ENCODE measurements at regions not wholly inside any gene's neighbourhood (a gene's known extent, or its start where the extent isn't known, plus 50 kb on each side); places are given as distances from the start of the nearest gene placed in this dataset.

DNA sequence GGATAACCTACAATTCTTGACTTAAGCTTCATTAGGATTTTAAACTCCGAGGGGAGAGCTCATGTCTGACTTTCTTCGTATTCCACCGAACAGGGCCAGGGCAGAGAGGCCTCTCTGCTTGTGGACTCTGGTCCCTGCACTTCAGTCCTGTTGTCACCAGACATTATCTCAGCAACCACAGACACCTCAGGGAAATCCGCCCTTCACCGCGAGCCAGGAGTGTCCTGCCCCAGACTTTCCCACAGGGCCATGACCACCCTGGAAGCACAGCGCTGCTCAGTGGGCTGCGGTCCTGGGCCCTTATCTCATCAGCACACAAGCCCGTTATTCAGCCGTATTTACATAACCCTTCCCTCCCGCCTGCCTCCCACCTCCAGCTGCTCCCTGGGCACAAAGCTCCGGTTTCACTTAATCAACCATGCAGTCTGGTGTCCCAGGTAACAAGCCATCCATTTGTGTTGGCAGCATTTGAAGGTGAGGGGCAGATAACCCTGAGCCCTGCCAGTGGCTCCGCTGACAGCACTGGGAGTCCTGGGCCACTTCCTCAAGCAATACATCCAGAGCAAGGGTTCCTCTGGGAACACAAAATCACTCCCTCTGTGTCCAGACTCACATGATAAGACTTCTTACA, 122.8 kb upstream of the RAB4A start (continued):
- TF ChIP-seq NONO (IDR thresholded peaks at IDR 0.05) (no peak), NONO (CRISPR knock-in tag; conservative IDR thresholded peaks at IDR 0.05) (peak; percentile 72; the same call in 1 of the 2 replicates), JUNB (CRISPR knock-in tag; IDR thresholded peaks at IDR 0.05; ENCODE audit: borderline replicate concordance) (peak; percentile 30; the same call in 1 of the 2 replicates), ZNF564 (CRISPR knock-in tag; IDR thresholded peaks at IDR 0.05) (no peak), ZMYM4 (CRISPR knock-in tag; IDR thresholded peaks at IDR 0.05) (peak; percentile 90), ELF1 (CRISPR knock-in tag; IDR thresholded peaks at IDR 0.05) (peak; percentile 30; the same call in 1 of the 2 replicates), ZNF619 (CRISPR knock-in tag; IDR thresholded peaks at IDR 0.05) (no peak; the same call in none of the 2 replicates)
- TF ChIP-seq, protein P1, sequence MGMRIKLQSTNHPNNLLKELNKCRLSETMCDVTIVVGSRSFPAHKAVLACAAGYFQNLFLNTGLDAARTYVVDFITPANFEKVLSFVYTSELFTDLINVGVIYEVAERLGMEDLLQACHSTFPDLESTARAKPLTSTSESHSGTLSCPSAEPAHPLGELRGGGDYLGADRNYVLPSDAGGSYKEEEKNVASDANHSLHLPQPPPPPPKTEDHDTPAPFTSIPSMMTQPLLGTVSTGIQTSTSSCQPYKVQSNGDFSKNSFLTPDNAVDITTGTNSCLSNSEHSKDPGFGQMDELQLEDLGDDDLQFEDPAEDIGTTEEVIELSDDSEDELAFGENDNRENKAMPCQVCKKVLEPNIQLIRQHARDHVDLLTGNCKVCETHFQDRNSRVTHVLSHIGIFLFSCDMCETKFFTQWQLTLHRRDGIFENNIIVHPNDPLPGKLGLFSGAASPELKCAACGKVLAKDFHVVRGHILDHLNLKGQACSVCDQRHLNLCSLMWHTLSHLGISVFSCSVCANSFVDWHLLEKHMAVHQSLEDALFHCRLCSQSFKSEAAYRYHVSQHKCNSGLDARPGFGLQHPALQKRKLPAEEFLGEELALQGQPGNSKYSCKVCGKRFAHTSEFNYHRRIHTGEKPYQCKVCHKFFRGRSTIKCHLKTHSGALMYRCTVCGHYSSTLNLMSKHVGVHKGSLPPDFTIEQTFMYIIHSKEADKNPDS (CRISPR knock-in tag; IDR thresholded peaks at IDR 0.05), result no peak
- TF ChIP-seq, protein P2, sequence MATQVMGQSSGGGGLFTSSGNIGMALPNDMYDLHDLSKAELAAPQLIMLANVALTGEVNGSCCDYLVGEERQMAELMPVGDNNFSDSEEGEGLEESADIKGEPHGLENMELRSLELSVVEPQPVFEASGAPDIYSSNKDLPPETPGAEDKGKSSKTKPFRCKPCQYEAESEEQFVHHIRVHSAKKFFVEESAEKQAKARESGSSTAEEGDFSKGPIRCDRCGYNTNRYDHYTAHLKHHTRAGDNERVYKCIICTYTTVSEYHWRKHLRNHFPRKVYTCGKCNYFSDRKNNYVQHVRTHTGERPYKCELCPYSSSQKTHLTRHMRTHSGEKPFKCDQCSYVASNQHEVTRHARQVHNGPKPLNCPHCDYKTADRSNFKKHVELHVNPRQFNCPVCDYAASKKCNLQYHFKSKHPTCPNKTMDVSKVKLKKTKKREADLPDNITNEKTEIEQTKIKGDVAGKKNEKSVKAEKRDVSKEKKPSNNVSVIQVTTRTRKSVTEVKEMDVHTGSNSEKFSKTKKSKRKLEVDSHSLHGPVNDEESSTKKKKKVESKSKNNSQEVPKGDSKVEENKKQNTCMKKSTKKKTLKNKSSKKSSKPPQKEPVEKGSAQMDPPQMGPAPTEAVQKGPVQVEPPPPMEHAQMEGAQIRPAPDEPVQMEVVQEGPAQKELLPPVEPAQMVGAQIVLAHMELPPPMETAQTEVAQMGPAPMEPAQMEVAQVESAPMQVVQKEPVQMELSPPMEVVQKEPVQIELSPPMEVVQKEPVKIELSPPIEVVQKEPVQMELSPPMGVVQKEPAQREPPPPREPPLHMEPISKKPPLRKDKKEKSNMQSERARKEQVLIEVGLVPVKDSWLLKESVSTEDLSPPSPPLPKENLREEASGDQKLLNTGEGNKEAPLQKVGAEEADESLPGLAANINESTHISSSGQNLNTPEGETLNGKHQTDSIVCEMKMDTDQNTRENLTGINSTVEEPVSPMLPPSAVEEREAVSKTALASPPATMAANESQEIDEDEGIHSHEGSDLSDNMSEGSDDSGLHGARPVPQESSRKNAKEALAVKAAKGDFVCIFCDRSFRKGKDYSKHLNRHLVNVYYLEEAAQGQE (IDR thresholded peaks at IDR 0.05; ENCODE audit: borderline replicate concordance in 1 of 2, low read depth in 1 of 2, low read length in 2 of 2), result no peak
- TF ChIP-seq, protein P3, sequence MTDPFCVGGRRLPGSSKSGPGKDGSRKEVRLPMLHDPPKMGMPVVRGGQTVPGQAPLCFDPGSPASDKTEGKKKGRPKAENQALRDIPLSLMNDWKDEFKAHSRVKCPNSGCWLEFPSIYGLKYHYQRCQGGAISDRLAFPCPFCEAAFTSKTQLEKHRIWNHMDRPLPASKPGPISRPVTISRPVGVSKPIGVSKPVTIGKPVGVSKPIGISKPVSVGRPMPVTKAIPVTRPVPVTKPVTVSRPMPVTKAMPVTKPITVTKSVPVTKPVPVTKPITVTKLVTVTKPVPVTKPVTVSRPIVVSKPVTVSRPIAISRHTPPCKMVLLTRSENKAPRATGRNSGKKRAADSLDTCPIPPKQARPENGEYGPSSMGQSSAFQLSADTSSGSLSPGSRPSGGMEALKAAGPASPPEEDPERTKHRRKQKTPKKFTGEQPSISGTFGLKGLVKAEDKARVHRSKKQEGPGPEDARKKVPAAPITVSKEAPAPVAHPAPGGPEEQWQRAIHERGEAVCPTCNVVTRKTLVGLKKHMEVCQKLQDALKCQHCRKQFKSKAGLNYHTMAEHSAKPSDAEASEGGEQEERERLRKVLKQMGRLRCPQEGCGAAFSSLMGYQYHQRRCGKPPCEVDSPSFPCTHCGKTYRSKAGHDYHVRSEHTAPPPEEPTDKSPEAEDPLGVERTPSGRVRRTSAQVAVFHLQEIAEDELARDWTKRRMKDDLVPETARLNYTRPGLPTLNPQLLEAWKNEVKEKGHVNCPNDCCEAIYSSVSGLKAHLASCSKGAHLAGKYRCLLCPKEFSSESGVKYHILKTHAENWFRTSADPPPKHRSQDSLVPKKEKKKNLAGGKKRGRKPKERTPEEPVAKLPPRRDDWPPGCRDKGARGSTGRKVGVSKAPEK (CRISPR knock-in tag; IDR thresholded peaks at IDR 0.05; ENCODE audit: borderline replicate concordance), result no peak

All from HepG2 (cell line).